ENCODE measurements at regions not wholly inside any gene's neighbourhood (a gene's known extent, or its start where the extent isn't known, plus 50 kb on each side); places are given as distances from the start of the nearest gene placed in this dataset.

- no peak for DNase-seq (ENCODE audit: low spot score)
Observed at GRCh38 chr18:28904789-28905364, 727.9 kb upstream of the CDH2 start.

- DNase-seq (ENCODE audit: low spot score) = no peak
Observed at GRCh38 chr18:28903306-28903705, 726.4 kb upstream of the CDH2 start.

- DNase-seq (ENCODE audit: low spot score) = no peak
Observed at GRCh38 chr18:28890791-28891190, 713.9 kb upstream of the CDH2 start.

- no peak for DNase-seq (ENCODE audit: low spot score)
Observed at GRCh38 chr18:28884304-28884703, 707.4 kb upstream of the CDH2 start.

GRCh38 chr18:28880856-28881255, 703.9 kb upstream of the CDH2 start:
- no peak for DNase-seq (ENCODE audit: low spot score)

GRCh38 chr18:28875059-28875458, 698.1 kb upstream of the CDH2 start:
- no peak for DNase-seq (ENCODE audit: low spot score)

GRCh38 chr18:28863396-28863795, 686.5 kb upstream of the CDH2 start:
- DNase-seq (ENCODE audit: low spot score) = no peak

- DNase-seq (ENCODE audit: low spot score) = no peak
Observed at GRCh38 chr18:28858248-28858647, 681.3 kb upstream of the CDH2 start.

GRCh38 chr18:28855989-28856388, 679.1 kb upstream of the CDH2 start:
- DNase-seq (ENCODE audit: low spot score) = no peak

GRCh38 chr18:28855524-28855923, 678.6 kb upstream of the CDH2 start:
- DNase-seq (ENCODE audit: low spot score) = no peak

- DNase-seq (ENCODE audit: low spot score) = no peak
Observed at GRCh38 chr18:28854964-28855363, 678.0 kb upstream of the CDH2 start.

GRCh38 chr18:28846958-28847357, 670.0 kb upstream of the CDH2 start:
- no peak for DNase-seq (ENCODE audit: low spot score)

- no peak for DNase-seq (ENCODE audit: low spot score)
Observed at GRCh38 chr18:28837100-28837499, 660.2 kb upstream of the CDH2 start.

- DNase-seq (ENCODE audit: low spot score) = no peak
Observed at GRCh38 chr18:28834889-28835288, 658.0 kb upstream of the CDH2 start.

GRCh38 chr18:28831908-28832307, 655.0 kb upstream of the CDH2 start:
- no peak for DNase-seq (ENCODE audit: low spot score)

- DNase-seq (ENCODE audit: low spot score) = no peak
Observed at GRCh38 chr18:28831476-28831875, 654.5 kb upstream of the CDH2 start.

- no peak for DNase-seq (ENCODE audit: low spot score)
Observed at GRCh38 chr18:28826107-28826506, 649.2 kb upstream of the CDH2 start.

GRCh38 chr18:28824183-28824574, 647.2 kb upstream of the CDH2 start:
- DNase-seq (ENCODE audit: low spot score) = no peak

- DNase-seq (ENCODE audit: low spot score) = no peak
Observed at GRCh38 chr18:28823506-28824182, 646.7 kb upstream of the CDH2 start.

GRCh38 chr18:28820353-28820752, 643.4 kb upstream of the CDH2 start:
- no peak for DNase-seq (ENCODE audit: low spot score)

GRCh38 chr18:28816155-28816554, 639.2 kb upstream of the CDH2 start:
- DNase-seq (ENCODE audit: low spot score) = no peak

GRCh38 chr18:28814365-28814764, 637.4 kb upstream of the CDH2 start:
- no peak for DNase-seq (ENCODE audit: low spot score)

GRCh38 chr18:28808373-28808772, 631.4 kb upstream of the CDH2 start:
- no peak for DNase-seq (ENCODE audit: low spot score)
